ENCODE measurements at regions not wholly inside any gene's neighbourhood (a gene's known extent, or its start where the extent isn't known, plus 50 kb on each side); places are given as distances from the start of the nearest gene placed in this dataset.

DNA sequence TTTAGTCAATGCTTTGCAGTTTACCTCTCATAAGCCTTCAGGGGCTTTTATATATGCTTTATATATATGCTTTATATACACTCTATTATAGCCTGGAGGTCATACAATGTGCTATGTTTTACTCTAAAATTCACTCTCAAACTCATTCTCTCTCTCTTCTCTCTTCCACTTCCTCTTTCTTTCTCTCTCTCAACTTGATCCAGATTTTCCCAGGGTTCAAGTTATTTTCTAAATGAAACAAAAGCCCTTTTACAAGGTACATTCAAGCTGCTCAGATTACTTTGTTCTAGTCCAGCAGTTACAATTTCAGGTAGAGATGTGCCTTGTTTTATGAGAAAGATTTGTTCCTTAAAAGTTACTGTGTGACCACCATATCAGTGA is 79.6 kb upstream of the ACP3 start:
- DNase-seq (ENCODE audit: low spot score), result no peak
- TF ChIP-seq, protein P1, sequence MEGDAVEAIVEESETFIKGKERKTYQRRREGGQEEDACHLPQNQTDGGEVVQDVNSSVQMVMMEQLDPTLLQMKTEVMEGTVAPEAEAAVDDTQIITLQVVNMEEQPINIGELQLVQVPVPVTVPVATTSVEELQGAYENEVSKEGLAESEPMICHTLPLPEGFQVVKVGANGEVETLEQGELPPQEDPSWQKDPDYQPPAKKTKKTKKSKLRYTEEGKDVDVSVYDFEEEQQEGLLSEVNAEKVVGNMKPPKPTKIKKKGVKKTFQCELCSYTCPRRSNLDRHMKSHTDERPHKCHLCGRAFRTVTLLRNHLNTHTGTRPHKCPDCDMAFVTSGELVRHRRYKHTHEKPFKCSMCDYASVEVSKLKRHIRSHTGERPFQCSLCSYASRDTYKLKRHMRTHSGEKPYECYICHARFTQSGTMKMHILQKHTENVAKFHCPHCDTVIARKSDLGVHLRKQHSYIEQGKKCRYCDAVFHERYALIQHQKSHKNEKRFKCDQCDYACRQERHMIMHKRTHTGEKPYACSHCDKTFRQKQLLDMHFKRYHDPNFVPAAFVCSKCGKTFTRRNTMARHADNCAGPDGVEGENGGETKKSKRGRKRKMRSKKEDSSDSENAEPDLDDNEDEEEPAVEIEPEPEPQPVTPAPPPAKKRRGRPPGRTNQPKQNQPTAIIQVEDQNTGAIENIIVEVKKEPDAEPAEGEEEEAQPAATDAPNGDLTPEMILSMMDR (IDR thresholded peaks at IDR 0.05; ENCODE audit: extremely low read depth, insufficient read depth, missing control alignments), result no peak
- in situ Hi-C loops (cut with MboI; ENCODE audit: low pct_unique_long_range_greater_than_20kb, low sequenced_read_pairs, unreplicated experiment), result no loop called here

DNA sequence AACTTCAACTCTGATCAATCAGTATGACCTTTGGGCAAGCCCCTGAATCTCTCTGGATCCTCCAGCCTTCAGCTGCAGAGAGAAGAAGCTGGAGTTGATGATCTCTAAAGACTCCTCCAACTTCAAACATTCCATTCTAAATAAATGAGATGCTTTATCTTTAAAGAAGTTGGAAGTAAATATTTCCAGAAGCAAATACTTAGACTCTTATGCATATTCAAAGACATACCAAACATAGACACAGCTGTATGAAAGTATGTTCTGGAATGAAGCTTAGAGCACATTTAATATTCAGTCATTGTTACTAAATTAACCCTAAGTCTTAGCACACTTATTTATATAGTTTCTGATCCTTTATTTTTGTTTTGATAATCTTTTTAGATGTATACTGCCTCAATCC is 77.6 kb upstream of the ACP3 start:
- in situ Hi-C loops (cut with MboI; ENCODE audit: low pct_unique_long_range_greater_than_20kb, low sequenced_read_pairs, unreplicated experiment), result no loop called here
- TF ChIP-seq, protein P1 (IDR thresholded peaks at IDR 0.05; ENCODE audit: extremely low read depth, insufficient read depth, missing control alignments), result no peak
- no peak for DNase-seq (ENCODE audit: low spot score)

DNA sequence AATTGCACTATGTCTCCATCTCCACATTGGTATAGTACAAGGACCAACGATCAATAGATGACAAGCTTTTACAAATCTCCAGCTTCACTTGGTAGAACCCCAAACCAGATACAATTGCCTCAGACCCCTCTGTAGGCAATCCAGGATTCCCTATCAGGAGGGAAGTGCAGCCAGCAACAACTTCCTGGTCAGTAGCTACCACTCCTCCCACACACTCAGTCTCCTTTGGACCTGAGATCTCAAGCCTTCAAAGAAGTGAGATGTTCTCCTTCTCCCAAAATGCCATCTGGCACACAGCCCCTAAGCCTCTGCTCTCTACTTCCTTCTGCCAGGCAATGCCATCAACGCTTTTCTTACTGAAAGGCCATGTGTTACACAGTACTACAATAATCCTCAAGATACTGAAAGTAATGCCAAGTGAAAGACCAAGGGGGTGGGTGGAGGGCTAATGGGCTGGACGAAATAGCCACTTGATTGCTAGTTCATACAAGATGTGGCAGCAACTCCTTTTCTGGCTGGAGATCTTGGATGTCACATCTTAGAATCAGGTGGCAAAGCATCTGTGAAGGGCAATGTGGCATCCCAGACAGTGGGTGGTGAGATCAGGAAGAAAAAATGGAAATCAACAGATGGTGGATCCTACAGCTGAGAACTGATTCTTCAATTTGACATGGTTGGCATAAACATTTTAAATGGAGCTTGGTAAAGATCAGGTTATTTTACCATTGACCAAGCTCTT is 75.3 kb upstream of the ACP3 start:
- DNase-seq (ENCODE audit: low spot score), result no peak
- TF ChIP-seq, protein P1 (IDR thresholded peaks at IDR 0.05; ENCODE audit: extremely low read depth, insufficient read depth, missing control alignments), result no peak
- in situ Hi-C loops (cut with MboI; ENCODE audit: low pct_unique_long_range_greater_than_20kb, low sequenced_read_pairs, unreplicated experiment), result no loop called here

DNA sequence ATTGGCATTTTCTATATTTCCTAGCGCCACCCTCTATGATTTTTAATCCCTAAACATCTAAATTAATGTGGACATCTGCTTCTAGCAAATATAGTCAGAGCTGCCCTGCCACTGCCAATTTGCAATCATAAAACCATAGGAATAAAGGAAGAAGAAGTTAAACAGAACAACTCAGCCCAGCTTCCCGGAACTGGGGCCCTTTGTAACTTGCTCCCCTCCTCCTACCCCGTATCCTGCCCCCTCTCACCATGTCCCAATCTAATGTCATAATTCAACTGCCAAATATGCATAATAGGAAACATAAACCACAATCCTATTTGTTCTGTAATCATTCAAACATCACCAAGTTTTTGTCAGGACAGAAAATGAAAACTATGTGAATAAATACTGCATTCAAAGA is 74.4 kb upstream of the ACP3 start:
- in situ Hi-C loops (cut with MboI; ENCODE audit: low pct_unique_long_range_greater_than_20kb, low sequenced_read_pairs, unreplicated experiment), result no loop called here
- DNase-seq (ENCODE audit: low spot score), result no peak
- TF ChIP-seq, protein P1 (IDR thresholded peaks at IDR 0.05; ENCODE audit: extremely low read depth, insufficient read depth, missing control alignments), result no peak

DNA sequence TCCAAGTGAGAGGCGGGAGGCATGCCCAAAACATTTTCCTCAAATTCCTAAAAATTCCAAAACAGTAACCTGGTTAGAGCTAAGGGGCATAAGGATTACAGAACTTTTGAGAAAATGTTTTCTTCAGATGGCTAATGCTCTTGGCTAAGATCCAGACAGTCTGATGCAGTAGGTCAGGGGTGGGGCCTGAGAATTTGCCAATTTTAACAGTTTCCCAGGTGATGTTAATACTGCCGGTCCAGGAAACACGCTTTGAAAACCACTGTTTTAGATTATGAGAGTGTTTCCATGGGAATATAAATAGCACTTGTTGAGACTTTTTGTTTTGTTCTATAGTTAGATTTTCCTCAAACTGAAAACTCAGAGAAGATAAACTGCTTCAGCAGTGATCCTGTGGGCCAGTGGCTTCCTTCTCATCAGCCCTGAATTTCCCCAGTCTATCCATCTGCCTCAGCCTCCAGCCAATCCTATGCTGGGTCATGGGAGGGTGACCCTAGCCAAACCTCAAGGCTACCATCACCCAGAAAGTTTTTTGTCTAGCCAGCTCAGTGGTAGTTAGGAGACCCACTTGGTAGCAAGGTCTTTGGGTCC is 71.6 kb upstream of the ACP3 start:
- in situ Hi-C loops (cut with MboI; ENCODE audit: low pct_unique_long_range_greater_than_20kb, low sequenced_read_pairs, unreplicated experiment), result no loop called here
- TF ChIP-seq, protein P1 (IDR thresholded peaks at IDR 0.05; ENCODE audit: extremely low read depth, insufficient read depth, missing control alignments), result no peak
- no peak for DNase-seq (ENCODE audit: low spot score)

DNA sequence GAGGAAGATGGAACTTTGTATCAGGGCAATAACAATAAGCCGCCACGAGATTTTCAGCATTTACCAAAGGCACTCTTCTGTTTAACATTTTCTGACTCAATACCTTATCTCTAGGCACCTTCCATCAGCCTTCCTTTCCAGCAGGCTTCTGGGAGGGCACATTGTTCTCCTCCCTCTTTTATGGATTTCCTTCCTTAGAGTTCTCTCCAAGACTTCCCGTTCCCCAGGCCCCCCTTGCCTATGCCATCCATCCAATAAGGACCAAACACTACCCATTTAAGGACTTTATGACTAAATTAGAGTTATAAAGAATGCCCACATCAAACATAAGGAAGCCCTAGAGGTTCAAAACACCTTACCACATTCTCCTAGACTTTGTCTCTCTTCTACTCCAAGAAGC is 71.0 kb upstream of the ACP3 start:
- DNase-seq (ENCODE audit: low spot score), result no peak
- in situ Hi-C loops (cut with MboI; ENCODE audit: low pct_unique_long_range_greater_than_20kb, low sequenced_read_pairs, unreplicated experiment), result no loop called here

More for the DNA sequence above, 71.0 kb upstream of the ACP3 start:
- TF ChIP-seq, protein P1 (IDR thresholded peaks at IDR 0.05; ENCODE audit: extremely low read depth, insufficient read depth, missing control alignments), result no peak
